RWPE2 (cell line): ENCODE measurements at regions not wholly inside any gene's neighbourhood (a gene's known extent, or its start where the extent isn't known, plus 50 kb on each side); places are given as distances from the start of the nearest gene placed in this dataset.

ENCODE experiments used
- ATAC-seq: fragments of 200-7000 bp; cut with Tn5 transposase; 3 replicates; pipeline ENCODE4 v1.9.1; 2021; ENCODE audit warnings: low read depth
- DNase-seq: peaks from one replicate; pipeline ENCODE4 v3.0.0-alpha.2; 2020; ENCODE audit warnings: low spot score
- H3K27ac ChIP-seq: fragments of 450-650 bp; 2 replicates; pipeline ENCODE4 v1.5.1; 2017; ENCODE audit warnings: mild to moderate bottlenecking; ENCODE audit not compliant: poor library complexity, severe bottlenecking
- H3K27me3 ChIP-seq: fragments of 250-450 bp; sonication (Bioruptor Pico); 2 replicates; pipeline ENCODE4 v1.5.1; 2021; ENCODE audit warnings: mild to moderate bottlenecking, moderate library complexity; ENCODE audit not compliant: insufficient read depth, poor library complexity, severe bottlenecking
- H3K36me3 ChIP-seq: fragments of 250-450 bp; sonication (Bioruptor Pico); 2 replicates; pipeline ENCODE4 v1.5.1; 2020; ENCODE audit warnings: low read depth, mild to moderate bottlenecking, moderate library complexity
- H3K4me1 ChIP-seq: fragments of 250-450 bp; sonication (Bioruptor Pico); 2 replicates; pipeline ENCODE4 v1.5.1; 2021; ENCODE audit warnings: mild to moderate bottlenecking, moderate library complexity; ENCODE audit not compliant: insufficient read depth, poor library complexity, severe bottlenecking
- H3K4me3 ChIP-seq: fragments of 250-450 bp; sonication (Bioruptor Pico); 2 replicates; pipeline ENCODE4 v1.5.1; 2021; ENCODE audit warnings: mild to moderate bottlenecking, moderate library complexity; ENCODE audit not compliant: severe bottlenecking
- H3K9me3 ChIP-seq: fragments of 250-450 bp; sonication (Bioruptor Pico); 2 replicates; pipeline ENCODE4 v1.5.1; 2021; ENCODE audit warnings: mild to moderate bottlenecking, moderate library complexity; ENCODE audit not compliant: severe bottlenecking
- TF ChIP-seq, protein P1 (sequence below): fragments of 450-650 bp; IDR thresholded peaks from one replicate; pipeline ENCODE4 v1.5.1; 2017; ENCODE audit warnings: mild to moderate bottlenecking, moderate library complexity; ENCODE audit not compliant: poor library complexity, severe bottlenecking

DNA sequence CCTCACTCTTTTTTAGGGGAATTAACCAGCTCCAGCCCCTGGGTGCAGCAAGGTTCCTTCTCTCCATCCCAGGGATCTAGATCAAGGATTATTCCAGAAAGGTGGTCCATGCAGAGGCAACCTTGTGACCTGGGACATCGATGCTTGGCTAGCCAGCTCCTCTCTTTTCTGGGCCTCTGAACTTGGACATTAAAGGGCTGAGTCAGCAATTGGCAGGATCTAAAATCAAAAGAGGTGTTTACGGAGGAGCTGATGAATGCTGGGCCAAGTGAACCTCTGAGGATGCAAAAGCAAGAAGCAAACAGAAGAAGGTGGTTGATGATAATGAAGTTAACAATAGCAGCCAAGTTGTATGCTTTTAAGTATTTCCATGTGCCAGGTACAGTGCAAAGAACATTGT is 207.0 kb downstream of the MAF start:
- no peak for ATAC-seq
- Histone ChIP-seq H3K9me3 (no peaks in the 10 kb centered on the region), H3K27me3 (peaks cover 20% of the 10 kb centered on the region), H3K36me3 (no peaks in the 10 kb centered on the region), H3K4me1 (no peaks in the 10 kb centered on the region), H3K4me3 (no peak overlapping the region), H3K27ac (no peak overlapping the region)
- no peak for DNase-seq
- TF ChIP-seq, protein P1, sequence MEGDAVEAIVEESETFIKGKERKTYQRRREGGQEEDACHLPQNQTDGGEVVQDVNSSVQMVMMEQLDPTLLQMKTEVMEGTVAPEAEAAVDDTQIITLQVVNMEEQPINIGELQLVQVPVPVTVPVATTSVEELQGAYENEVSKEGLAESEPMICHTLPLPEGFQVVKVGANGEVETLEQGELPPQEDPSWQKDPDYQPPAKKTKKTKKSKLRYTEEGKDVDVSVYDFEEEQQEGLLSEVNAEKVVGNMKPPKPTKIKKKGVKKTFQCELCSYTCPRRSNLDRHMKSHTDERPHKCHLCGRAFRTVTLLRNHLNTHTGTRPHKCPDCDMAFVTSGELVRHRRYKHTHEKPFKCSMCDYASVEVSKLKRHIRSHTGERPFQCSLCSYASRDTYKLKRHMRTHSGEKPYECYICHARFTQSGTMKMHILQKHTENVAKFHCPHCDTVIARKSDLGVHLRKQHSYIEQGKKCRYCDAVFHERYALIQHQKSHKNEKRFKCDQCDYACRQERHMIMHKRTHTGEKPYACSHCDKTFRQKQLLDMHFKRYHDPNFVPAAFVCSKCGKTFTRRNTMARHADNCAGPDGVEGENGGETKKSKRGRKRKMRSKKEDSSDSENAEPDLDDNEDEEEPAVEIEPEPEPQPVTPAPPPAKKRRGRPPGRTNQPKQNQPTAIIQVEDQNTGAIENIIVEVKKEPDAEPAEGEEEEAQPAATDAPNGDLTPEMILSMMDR = no peak

DNA sequence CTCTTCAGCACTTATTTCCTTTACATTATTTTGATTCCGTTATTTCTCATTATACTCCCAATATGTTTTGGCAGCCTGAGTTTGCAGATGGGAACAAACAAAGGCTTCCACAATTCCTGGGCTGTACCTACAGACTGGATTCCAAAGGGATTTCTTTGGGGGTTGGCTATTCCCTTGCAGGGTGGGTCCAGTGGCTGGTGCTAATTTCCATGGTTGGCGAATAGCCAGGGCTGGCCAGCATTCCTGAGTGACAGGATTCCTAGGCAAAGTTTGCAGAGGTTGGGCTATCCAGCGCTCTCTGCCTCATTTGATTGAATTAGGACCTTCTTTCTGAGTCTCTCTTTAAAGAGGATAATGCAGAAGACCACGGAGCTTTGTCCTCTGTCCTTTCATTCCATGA is 207.4 kb downstream of the MAF start:
- H3K36me3 ChIP-seq = no peaks in the 10 kb centered on the region
- no peaks in the 10 kb centered on the region for H3K4me1 ChIP-seq
- no peak for ATAC-seq
- no peaks in the 10 kb centered on the region for H3K9me3 ChIP-seq
- no peak for DNase-seq
- H3K4me3 ChIP-seq = no peak overlapping the region
- H3K27ac ChIP-seq = no peak overlapping the region
- peaks cover 20% of the 10 kb centered on the region for H3K27me3 ChIP-seq
- TF ChIP-seq, protein P1 = no peak

DNA sequence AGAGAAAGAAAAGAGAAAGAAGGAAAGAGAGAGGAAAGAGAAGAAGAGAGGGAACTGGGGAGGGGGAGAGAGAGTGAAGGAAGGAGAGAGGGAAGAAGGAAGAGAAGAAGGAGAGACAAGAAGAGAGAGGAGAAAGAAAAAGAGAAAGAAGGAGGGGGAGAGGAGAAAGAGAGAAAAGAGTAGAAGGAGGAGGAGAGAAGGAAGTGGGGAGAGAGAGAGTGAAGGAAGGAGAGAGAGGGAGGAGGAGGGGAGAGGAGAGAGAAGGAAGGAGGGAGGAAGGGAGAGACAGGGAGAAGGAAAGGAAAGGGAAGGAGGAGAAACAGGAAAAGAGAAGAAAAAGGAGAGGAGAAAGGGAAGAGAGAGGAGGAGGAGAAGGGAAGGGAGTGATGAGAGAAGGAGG is 208.5 kb downstream of the MAF start:
- Histone ChIP-seq H3K36me3 (no peaks in the 10 kb centered on the region), H3K9me3 (no peaks in the 10 kb centered on the region), H3K27ac (no peak overlapping the region), H3K4me1 (no peaks in the 10 kb centered on the region), H3K4me3 (no peak overlapping the region), H3K27me3 (peaks cover 20% of the 10 kb centered on the region)
- TF ChIP-seq, protein P1 = no peak
- DNase-seq (no peak), ATAC-seq (no peak)

DNA sequence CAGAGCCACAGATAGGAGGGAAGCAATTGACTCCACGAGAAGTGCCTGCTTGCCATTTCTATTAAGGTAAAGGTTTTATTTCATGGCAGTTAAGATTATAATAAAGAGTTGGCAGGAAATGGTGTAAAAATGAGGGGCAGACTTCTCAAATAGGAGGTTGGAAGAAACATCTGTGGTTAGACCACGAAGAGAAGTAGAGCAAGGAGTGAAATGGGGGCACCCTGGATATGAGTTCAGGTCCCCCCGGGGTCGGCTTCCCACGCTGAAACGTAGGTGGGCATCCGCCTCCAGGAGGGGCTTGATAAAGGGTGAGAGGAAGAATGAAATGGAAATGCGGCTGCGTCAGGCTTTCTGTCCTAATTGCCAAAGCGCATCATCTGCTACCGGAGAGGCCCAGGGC is 209.1 kb downstream of the MAF start:
- ATAC-seq (no peak), DNase-seq (no peak)
- H3K36me3 ChIP-seq = no peaks in the 10 kb centered on the region
- H3K4me1 ChIP-seq = no peaks in the 10 kb centered on the region
- H3K9me3 ChIP-seq = no peaks in the 10 kb centered on the region
- H3K27me3 ChIP-seq = peaks cover 20% of the 10 kb centered on the region
- H3K4me3 ChIP-seq = no peak overlapping the region
- TF ChIP-seq, protein P1 = no peak
- H3K27ac ChIP-seq = no peak overlapping the region

DNA sequence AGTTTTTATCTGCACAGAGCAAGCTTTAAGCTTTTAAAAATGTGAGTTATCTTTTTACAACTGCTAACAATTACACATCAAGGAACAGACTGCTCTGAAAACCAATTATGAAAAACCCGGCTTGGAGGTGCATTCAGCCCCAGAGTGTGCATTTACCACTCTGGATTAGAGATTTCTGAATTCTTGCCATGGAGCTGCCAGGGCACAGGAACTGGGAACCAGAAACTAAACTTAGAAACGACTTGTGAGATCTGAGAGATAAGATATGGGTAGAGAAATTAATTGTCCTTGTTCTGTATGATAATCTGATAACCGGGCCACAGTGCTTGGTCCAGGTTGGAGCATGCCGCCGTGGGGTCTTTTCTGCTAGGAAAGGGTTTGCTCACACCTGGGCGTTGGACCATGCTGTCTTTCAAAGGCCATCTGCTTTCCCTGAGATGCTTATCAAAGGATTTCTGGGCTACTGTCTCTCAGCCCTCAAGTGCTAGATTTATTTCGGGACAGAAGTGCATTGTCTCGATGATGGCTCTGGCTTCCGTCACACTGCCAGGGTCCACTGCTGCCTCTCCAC is 210.0 kb downstream of the MAF start:
- Histone ChIP-seq H3K27ac (no peak overlapping the region), H3K36me3 (no peaks in the 10 kb centered on the region), H3K4me1 (no peaks in the 10 kb centered on the region), H3K4me3 (no peak overlapping the region), H3K27me3 (peaks cover 20% of the 10 kb centered on the region), H3K9me3 (no peaks in the 10 kb centered on the region)
- ATAC-seq = no peak
- TF ChIP-seq, protein P1 = no peak
- DNase-seq = no peak
